ENCODE measurements at regions not wholly inside any gene's neighbourhood (a gene's known extent, or its start where the extent isn't known, plus 50 kb on each side); places are given as distances from the start of the nearest gene placed in this dataset.

DNA sequence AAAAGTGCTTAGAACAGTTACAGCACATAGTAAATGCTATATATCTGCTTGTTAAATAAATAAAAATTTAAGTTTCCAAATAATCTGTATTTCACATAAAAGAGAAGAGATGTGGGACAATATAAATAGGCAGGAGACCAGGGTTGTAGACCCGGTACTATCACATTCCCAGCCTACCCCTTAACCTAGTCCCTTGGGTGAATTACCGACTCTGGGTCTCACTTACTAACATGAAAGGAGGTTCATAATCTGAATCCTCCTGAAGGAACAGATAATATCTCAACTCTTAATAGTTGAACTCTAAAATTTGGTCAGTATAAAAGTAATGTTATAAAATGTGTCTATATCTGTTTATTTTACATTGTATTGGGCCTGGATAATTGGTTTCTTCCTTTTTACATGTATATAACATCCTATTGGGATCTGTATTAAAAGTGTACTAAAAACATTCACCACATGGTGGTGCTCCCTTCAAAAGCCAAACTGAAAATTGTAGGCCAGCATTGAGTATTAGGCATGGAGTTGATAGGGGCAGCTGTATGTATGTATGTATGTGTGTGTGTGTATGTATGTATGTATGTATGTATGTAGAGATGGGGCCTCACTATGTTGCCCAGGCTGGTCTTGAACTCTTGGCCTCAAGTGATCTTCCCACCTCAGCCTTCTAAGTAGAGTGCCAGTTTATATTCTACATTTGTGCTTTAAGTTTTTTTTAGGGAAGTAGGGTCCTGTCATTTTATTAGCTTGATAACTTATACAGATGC is 64.2 kb upstream of the ABL1 start:
- ATAC-seq (ENCODE audit: low read depth in 2 of 2) = peak; percentile 34 to 52

DNA sequence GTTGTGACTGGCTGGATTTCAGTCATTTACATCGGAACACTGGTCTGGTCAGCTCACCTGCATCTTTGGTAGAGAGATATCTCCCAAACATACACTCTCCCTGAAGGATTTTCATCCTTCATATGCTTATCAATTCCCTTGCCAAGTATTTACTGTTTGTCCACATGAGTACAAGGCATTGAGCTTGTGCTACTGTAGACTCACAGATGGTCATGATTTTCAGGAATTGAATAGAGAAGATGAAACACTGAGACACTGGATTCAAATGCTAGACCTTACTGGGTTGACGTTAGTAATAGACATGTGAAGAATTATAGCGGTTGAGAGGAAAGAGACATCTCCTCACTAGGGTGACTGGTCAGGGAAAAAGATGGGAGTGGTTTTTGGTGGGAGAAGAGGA is 62.9 kb upstream of the ABL1 start:
- Mint-ChIP-seq H3K27me3 (no peaks in the 10 kb centered on the region), H3K9me3 (peaks cover 0 to 8% (median 5%) of the 10 kb centered on the region in 7 donors), H3K27ac (peak overlapping the region in 2 of 6 donors; percentile 52 to 79), H3K4me1 (peaks cover 35 to 55% (median 48%) of the 10 kb centered on the region in 3 donors), H3K36me3 (no peaks in the 10 kb centered on the region), H3K4me3 (no peak overlapping the region)
- DNase-seq (no peak), ATAC-seq (ENCODE audit: low read depth in 2 of 2) (no peak)

More for the DNA sequence above, 64.2 kb upstream of the ABL1 start:
- peak; percentile 12 for DNase-seq
- Mint-ChIP-seq H3K27me3 (no peaks in the 10 kb centered on the region), H3K27ac (peak overlapping the region in 3 of 6 donors; percentile 9 to 61 (median 16)), H3K4me1 (peaks cover 44 to 55% (median 51%) of the 10 kb centered on the region in 3 donors), H3K4me3 (no peak overlapping the region), H3K9me3 (peaks cover 0 to 7% (median 5%) of the 10 kb centered on the region in 7 donors), H3K36me3 (no peaks in the 10 kb centered on the region)

DNA sequence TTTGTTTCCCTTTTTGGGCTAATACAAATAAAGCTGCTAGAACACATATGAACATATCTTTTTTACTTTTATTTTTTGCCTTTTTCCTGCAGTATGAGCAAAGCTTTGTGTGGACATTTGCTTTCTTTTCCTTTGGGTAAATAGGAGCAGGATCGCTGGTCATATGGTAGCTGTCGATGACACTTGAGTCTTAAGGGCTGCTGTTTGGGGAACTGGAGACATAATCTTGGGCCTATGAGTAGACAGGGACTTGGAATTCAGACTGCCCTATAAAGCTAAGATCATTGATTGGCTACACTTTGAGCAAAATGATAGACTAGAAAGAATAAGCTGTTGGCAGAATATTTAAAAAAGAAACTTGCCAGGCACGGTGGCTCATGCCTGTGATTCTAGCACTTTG is 60.9 kb upstream of the ABL1 start:
- ATAC-seq (ENCODE audit: low read depth in 2 of 2) = no peak
- DNase-seq = no peak
- Mint-ChIP-seq H3K4me3 (peak overlapping the region in 2 of 8 donors; percentile 59 to 69), H3K36me3 (no peaks in the 10 kb centered on the region), H3K4me1 (peaks cover 18 to 50% (median 40%) of the 10 kb centered on the region in 3 donors), H3K9me3 (peaks cover 0 to 8% (median 5%) of the 10 kb centered on the region in 7 donors), H3K27ac (no peak overlapping the region), H3K27me3 (no peaks in the 10 kb centered on the region)

DNA sequence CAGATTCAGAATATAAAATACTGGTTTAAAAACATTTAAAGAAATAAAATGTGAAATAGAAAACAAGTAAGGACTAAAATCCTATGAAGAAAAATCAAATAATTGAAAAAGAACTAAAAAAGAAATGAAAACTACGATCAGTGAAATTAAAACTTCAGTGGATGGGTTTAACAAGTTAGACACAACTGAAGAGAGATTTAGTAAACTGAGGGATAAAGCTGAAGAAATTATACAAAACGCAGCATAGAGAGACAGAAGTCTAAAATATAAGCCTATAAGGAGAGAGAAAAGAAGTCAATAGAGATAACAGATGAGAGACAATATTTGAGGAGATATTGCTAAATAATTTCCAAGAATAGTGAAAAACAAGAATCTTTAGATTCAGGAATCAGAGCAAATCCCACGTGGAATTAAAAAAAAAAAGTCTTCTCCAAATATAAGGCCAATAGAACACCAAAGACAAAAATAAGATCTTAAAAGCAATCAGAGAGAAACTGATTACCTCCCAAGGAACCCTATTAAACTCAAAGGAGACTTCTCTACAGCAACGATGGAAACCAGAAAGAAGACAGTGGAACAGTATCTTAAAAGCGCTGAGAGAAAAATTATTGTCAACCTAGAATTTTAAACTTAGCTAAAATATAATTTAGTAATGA is 59.6 kb upstream of the ABL1 start:
- ATAC-seq (ENCODE audit: low read depth in 2 of 2) (no peak), DNase-seq (no peak)
- Mint-ChIP-seq H3K4me3 (no peak overlapping the region), H3K36me3 (no peaks in the 10 kb centered on the region), H3K27me3 (no peaks in the 10 kb centered on the region), H3K27ac (peak overlapping the region in 1 of 6 donors; percentile 88), H3K9me3 (peaks cover 0 to 8% (median 5%) of the 10 kb centered on the region in 7 donors), H3K4me1 (peaks cover 18 to 53% (median 43%) of the 10 kb centered on the region in 3 donors)

DNA sequence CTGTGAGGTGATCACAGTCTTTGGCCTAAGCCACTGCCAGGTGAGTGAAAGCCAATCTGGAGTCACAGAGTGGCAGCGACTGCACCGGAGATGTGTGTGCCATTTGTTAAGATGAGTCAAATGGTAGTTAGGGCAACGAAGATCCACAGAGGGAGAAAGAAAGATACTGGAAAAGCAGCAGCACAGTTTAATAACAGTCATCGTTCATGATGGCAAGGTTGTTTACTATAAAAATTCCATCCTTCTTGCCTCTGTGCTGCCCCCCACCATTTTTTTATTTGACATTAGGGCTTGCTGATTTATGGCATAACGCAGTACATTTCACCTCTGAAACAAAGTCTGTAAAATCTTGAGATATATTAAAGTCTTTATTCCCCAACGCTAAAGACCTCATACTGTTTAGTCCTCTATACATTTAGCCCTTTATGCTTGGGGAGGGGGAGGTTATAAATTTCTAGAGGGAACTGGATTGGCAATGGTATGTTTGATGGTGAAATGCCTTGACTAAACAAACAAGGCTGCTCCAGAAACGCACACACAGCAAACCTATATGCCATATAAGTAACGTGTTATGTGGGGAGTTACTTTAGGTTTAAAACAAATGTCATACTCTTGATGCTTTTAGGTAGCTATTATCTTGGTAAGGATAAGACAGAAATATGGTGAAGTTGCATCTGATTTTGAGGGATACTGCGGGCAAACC is 55.8 kb upstream of the ABL1 start:
- no peak overlapping the region for H3K4me3 Mint-ChIP-seq
- H3K36me3 Mint-ChIP-seq = no peaks in the 10 kb centered on the region
- peak overlapping the region in 1 of 6 donors; percentile 54 for H3K27ac Mint-ChIP-seq
- ATAC-seq (ENCODE audit: low read depth in 2 of 2) (no peak), DNase-seq (no peak)
- H3K9me3 Mint-ChIP-seq = peaks cover 0 to 8% (median 5%) of the 10 kb centered on the region in 7 donors
- peaks cover 12 to 43% (median 35%) of the 10 kb centered on the region in 3 donors for H3K4me1 Mint-ChIP-seq
- no peaks in the 10 kb centered on the region for H3K27me3 Mint-ChIP-seq

DNA sequence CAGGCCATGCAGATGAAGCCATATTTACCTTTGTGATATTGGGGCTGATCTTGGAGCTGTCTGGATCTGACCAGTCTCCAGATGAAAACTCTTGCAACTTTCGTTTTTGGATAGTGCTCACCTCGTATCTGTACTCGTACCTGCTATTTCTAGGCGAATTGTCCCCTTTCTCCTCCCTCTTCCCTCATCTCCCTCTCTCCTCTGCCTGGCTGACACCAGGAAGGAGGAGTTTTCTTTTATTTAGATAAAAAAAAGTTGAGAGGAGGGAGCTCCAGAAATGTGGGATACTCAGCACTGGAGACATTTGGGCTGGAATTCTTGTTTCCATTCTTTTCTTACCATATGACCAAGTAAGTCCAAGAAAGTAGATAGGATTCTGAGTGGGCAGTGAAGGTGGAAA is 54.6 kb upstream of the ABL1 start:
- ATAC-seq (ENCODE audit: low read depth in 2 of 2) = no peak
- H3K27ac Mint-ChIP-seq = no peak overlapping the region
- H3K4me3 Mint-ChIP-seq = no peak overlapping the region
- peaks cover 0 to 6% (median 2%) of the 10 kb centered on the region in 7 donors for H3K9me3 Mint-ChIP-seq
- H3K27me3 Mint-ChIP-seq = no peaks in the 10 kb centered on the region
- DNase-seq = no peak
- H3K36me3 Mint-ChIP-seq = no peaks in the 10 kb centered on the region
- peaks cover 8 to 39% (median 25%) of the 10 kb centered on the region in 3 donors for H3K4me1 Mint-ChIP-seq

DNA sequence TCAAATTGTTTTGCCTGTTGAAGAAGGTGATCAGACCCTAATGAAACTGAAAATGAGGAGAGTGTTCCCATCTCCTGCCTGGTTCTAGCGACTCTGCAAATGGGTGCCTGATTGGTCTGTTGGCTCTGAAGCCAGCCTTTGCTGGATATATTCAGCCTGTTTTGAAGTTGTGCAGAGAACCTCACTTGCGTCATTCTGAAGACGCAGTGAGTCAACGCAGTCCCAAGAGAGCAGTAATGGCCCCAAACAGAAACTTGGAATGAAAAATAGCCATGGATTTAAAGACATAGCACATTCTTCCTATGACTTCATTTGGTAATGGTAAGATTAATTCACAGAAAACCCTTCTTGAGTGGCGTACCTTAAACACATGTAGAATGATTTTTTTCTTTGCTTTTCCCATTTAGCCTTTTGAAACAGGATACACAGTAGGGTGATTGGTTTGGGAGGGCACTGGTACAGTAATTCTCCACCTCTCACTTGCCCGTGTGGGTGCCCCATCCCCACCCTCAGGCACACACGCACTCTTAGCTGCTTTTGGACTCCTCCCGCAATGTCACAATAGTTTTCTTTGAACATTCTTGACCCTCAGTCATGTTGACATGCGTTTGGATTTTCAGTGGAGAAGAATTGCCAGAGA is 54.1 kb upstream of the ABL1 start:
- no peak overlapping the region for H3K4me3 Mint-ChIP-seq
- peak overlapping the region in 2 of 6 donors; percentile 6 to 63 for H3K27ac Mint-ChIP-seq
- H3K27me3 Mint-ChIP-seq = no peaks in the 10 kb centered on the region
- H3K4me1 Mint-ChIP-seq = peaks cover 9 to 34% (median 20%) of the 10 kb centered on the region in 3 donors
- no peak for DNase-seq
- ATAC-seq (ENCODE audit: low read depth in 2 of 2) = no peak
- H3K9me3 Mint-ChIP-seq = peaks cover 0 to under 1% (median 0%) of the 10 kb centered on the region in 7 donors
- no peaks in the 10 kb centered on the region for H3K36me3 Mint-ChIP-seq

DNA sequence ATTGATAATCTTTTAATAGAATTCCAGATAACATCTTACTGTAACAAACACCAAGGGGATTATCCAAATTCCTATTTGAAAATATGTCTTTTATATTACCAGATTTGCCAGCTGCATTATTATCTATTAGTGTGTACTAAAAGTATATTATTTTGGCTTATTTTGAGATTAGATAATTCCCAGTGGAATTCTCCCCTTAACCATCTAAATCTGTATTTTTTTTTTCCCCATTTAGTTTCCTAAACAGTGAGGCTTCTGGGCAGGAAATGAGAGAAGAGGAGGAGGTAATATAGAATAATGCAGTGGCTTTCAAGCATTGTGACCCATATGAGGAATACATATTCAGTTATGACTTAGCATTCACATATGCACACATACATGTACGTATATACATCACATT is 53.5 kb upstream of the ABL1 start:
- peak overlapping the region in 1 of 6 donors; percentile 6 for H3K27ac Mint-ChIP-seq
- peaks cover 0 to 3% of the 10 kb centered on the region in 2 donors for H3K36me3 Mint-ChIP-seq
- ATAC-seq (ENCODE audit: low read depth in 2 of 2) (no peak), DNase-seq (no peak)
- peaks cover 10 to 34% (median 17%) of the 10 kb centered on the region in 3 donors for H3K4me1 Mint-ChIP-seq
- H3K27me3 Mint-ChIP-seq = no peaks in the 10 kb centered on the region
- no peaks in the 10 kb centered on the region for H3K9me3 Mint-ChIP-seq
- H3K4me3 Mint-ChIP-seq = no peak overlapping the region

DNA sequence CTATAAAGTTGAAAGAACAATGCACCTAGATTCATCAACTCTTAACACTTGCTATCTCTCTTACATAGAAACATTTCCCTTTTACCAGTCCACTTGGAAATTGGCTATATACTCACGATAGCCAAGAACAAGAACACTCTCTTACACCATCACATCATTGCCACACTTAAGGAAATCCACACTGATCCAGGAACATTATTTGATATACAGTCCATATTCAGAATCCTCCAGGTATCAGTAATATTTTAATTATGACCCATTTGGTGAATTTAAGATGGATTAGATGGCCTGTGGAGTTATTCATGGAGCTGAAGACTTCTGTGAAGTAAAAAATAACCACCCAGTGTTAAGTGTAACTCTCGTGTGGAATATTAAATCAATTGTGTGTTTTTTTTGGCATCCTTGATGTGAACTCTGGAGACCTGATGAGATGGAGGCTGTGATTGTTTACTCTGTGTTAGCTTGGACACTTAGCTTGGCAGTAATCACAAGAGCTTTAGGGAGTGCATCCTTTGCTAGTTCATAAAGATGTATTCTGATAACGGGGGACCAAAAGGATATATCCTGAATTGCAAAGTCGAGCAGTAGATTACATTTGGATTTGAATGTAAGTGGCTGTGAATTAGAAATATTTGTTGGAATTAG is 52.0 kb upstream of the ABL1 start:
- Mint-ChIP-seq H3K4me3 (no peak overlapping the region), H3K27me3 (no peaks in the 10 kb centered on the region), H3K36me3 (peaks cover 0 to 9% of the 10 kb centered on the region in 2 donors), H3K9me3 (peaks cover 0 to 5% (median 0%) of the 10 kb centered on the region in 7 donors), H3K4me1 (peaks cover 10 to 40% (median 11%) of the 10 kb centered on the region in 3 donors), H3K27ac (peak overlapping the region in 1 of 6 donors; percentile 28)
- ATAC-seq (ENCODE audit: low read depth in 2 of 2) (no peak), DNase-seq (no peak)

DNA sequence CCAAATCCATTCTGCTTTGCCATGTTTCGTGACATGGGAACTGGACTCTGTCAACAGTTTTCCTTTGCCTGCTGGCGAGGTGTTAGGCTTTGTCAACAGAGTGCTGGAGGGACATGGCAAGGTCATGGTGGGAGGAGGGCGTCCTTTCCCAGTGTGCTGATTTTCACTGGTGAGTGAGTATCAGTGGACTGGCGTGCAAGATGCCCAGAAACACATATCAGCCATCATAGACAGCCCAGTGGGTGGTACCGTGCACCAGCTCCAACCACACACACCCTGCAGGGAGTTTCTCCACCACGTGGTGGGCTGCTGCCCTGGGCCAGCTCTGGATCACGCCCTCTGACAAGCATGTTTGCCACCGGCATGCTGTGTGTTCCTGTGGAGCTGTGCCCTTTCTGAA is 50.0 kb upstream of the ABL1 start:
- DNase-seq = no peak
- ATAC-seq (ENCODE audit: low read depth in 2 of 2) = no peak
- Mint-ChIP-seq H3K27ac (peak overlapping the region in 1 of 6 donors; percentile 25), H3K4me1 (peaks cover 7 to 42% (median 15%) of the 10 kb centered on the region in 3 donors), H3K4me3 (no peak overlapping the region), H3K36me3 (peaks cover 17 to 27% of the 10 kb centered on the region in 2 donors), H3K27me3 (no peaks in the 10 kb centered on the region), H3K9me3 (peaks cover 5 to 20% (median 12%) of the 10 kb centered on the region in 7 donors)
